ENCODE measurements at regions not wholly inside any gene's neighbourhood (a gene's known extent, or its start where the extent isn't known, plus 50 kb on each side); places are given as distances from the start of the nearest gene placed in this dataset.
A peak's percentile ranks its signal among the peaks of the same experiment; 100 is the strongest.

GRCh38 chr6:113289166-113289565, 568.0 kb upstream of the MARCKS start:
- H3K4me3 ChIP-seq (ENCODE audit: low read depth, low read length), result no peak overlapping the region
- H3K4me1 ChIP-seq (ENCODE audit: insufficient read depth), result no peaks in the 10 kb centered on the region
- DNase-seq (ENCODE audit: extremely low spot score), result no peak
- WGBS, result 94% methylated on average over 6 of the region's 6 CpGs
- H3K36me3 ChIP-seq (ENCODE audit: insufficient read depth), result no peaks in the 10 kb centered on the region
- H3K27ac ChIP-seq (ENCODE audit: low read depth), result no peak overlapping the region

GRCh38 chr6:113290684-113291083, 566.5 kb upstream of the MARCKS start:
- Histone ChIP-seq H3K4me3 (ENCODE audit: low read depth, low read length) (no peak overlapping the region), H3K36me3 (ENCODE audit: insufficient read depth) (no peaks in the 10 kb centered on the region), H3K27ac (ENCODE audit: low read depth) (peak overlapping the region; percentile 38), H3K4me1 (ENCODE audit: insufficient read depth) (no peaks in the 10 kb centered on the region)
- DNase-seq (ENCODE audit: extremely low spot score), result no peak
- WGBS, result 85% methylated on average over 1 of the region's 1 CpG

- 43% methylated on average over 4 of the region's 4 CpGs for WGBS
- no peak for DNase-seq (ENCODE audit: extremely low spot score)
- Histone ChIP-seq H3K36me3 (ENCODE audit: insufficient read depth) (no peaks in the 10 kb centered on the region), H3K4me1 (ENCODE audit: insufficient read depth) (no peaks in the 10 kb centered on the region), H3K4me3 (ENCODE audit: low read depth, low read length) (no peak overlapping the region), H3K27ac (ENCODE audit: low read depth) (no peak overlapping the region)
Observed at GRCh38 chr6:113291751-113292445, 565.2 kb upstream of the MARCKS start.

GRCh38 chr6:113292646-113293422, 564.3 kb upstream of the MARCKS start:
- 52% methylated on average over 3 of the region's 3 CpGs for WGBS
- Histone ChIP-seq H3K4me3 (ENCODE audit: low read depth, low read length) (no peak overlapping the region), H3K36me3 (ENCODE audit: insufficient read depth) (no peaks in the 10 kb centered on the region), H3K27ac (ENCODE audit: low read depth) (no peak overlapping the region), H3K4me1 (ENCODE audit: insufficient read depth) (no peaks in the 10 kb centered on the region)
- DNase-seq (ENCODE audit: extremely low spot score), result no peak

GRCh38 chr6:113293423-113293740, 563.8 kb upstream of the MARCKS start:
- Histone ChIP-seq H3K4me3 (ENCODE audit: low read depth, low read length) (no peak overlapping the region), H3K27ac (ENCODE audit: low read depth) (no peak overlapping the region), H3K36me3 (ENCODE audit: insufficient read depth) (no peaks in the 10 kb centered on the region), H3K4me1 (ENCODE audit: insufficient read depth) (no peaks in the 10 kb centered on the region)
- no peak for DNase-seq (ENCODE audit: extremely low spot score)

- H3K4me3 ChIP-seq (ENCODE audit: low read depth, low read length), result no peak overlapping the region
- H3K27ac ChIP-seq (ENCODE audit: low read depth), result no peak overlapping the region
- no peak for DNase-seq (ENCODE audit: extremely low spot score)
- no peaks in the 10 kb centered on the region for H3K36me3 ChIP-seq (ENCODE audit: insufficient read depth)
- no peaks in the 10 kb centered on the region for H3K4me1 ChIP-seq (ENCODE audit: insufficient read depth)
Observed at GRCh38 chr6:113299531-113299930, 557.6 kb upstream of the MARCKS start.

GRCh38 chr6:113301651-113302050, 555.5 kb upstream of the MARCKS start:
- Histone ChIP-seq H3K36me3 (ENCODE audit: insufficient read depth) (no peaks in the 10 kb centered on the region), H3K27ac (ENCODE audit: low read depth) (no peak overlapping the region), H3K4me1 (ENCODE audit: insufficient read depth) (no peaks in the 10 kb centered on the region), H3K4me3 (ENCODE audit: low read depth, low read length) (no peak overlapping the region)
- DNase-seq (ENCODE audit: extremely low spot score), result no peak

- no peaks in the 10 kb centered on the region for H3K4me1 ChIP-seq (ENCODE audit: insufficient read depth)
- WGBS, result 55% methylated on average over 1 of the region's 1 CpG
- no peak for DNase-seq (ENCODE audit: extremely low spot score)
- no peak overlapping the region for H3K27ac ChIP-seq (ENCODE audit: low read depth)
- H3K4me3 ChIP-seq (ENCODE audit: low read depth, low read length), result no peak overlapping the region
- H3K36me3 ChIP-seq (ENCODE audit: insufficient read depth), result no peaks in the 10 kb centered on the region
Observed at GRCh38 chr6:113304116-113304515, 553.0 kb upstream of the MARCKS start.

GRCh38 chr6:113306552-113307145, 550.5 kb upstream of the MARCKS start:
- Histone ChIP-seq H3K27ac (ENCODE audit: low read depth) (no peak overlapping the region), H3K36me3 (ENCODE audit: insufficient read depth) (no peaks in the 10 kb centered on the region), H3K4me1 (ENCODE audit: insufficient read depth) (no peaks in the 10 kb centered on the region), H3K4me3 (ENCODE audit: low read depth, low read length) (no peak overlapping the region)
- 71% methylated on average over 5 of the region's 5 CpGs for WGBS
- DNase-seq (ENCODE audit: extremely low spot score), result no peak

GRCh38 chr6:113308266-113308665, 548.9 kb upstream of the MARCKS start:
- Histone ChIP-seq H3K4me1 (ENCODE audit: insufficient read depth) (no peaks in the 10 kb centered on the region), H3K4me3 (ENCODE audit: low read depth, low read length) (no peak overlapping the region), H3K36me3 (ENCODE audit: insufficient read depth) (no peaks in the 10 kb centered on the region), H3K27ac (ENCODE audit: low read depth) (no peak overlapping the region)
- DNase-seq (ENCODE audit: extremely low spot score), result no peak
- 71% methylated on average over 2 of the region's 2 CpGs for WGBS

- Histone ChIP-seq H3K36me3 (ENCODE audit: insufficient read depth) (no peaks in the 10 kb centered on the region), H3K4me3 (ENCODE audit: low read depth, low read length) (no peak overlapping the region), H3K27ac (ENCODE audit: low read depth) (no peak overlapping the region), H3K4me1 (ENCODE audit: insufficient read depth) (no peaks in the 10 kb centered on the region)
- WGBS, result 94% methylated on average over 1 of the region's 1 CpG
- no peak for DNase-seq (ENCODE audit: extremely low spot score)
Observed at GRCh38 chr6:113313841-113314240, 543.3 kb upstream of the MARCKS start.

- H3K4me3 ChIP-seq (ENCODE audit: low read depth, low read length), result no peak overlapping the region
- WGBS, result 97% methylated on average over 1 of the region's 1 CpG
- H3K27ac ChIP-seq (ENCODE audit: low read depth), result no peak overlapping the region
- H3K4me1 ChIP-seq (ENCODE audit: insufficient read depth), result no peaks in the 10 kb centered on the region
- no peak for DNase-seq (ENCODE audit: extremely low spot score)
- no peaks in the 10 kb centered on the region for H3K36me3 ChIP-seq (ENCODE audit: insufficient read depth)
Observed at GRCh38 chr6:113315165-113315564, 542.0 kb upstream of the MARCKS start.

- H3K27ac ChIP-seq (ENCODE audit: low read depth), result no peak overlapping the region
- WGBS, result 75% methylated on average over 4 of the region's 4 CpGs
- no peak for DNase-seq (ENCODE audit: extremely low spot score)
Observed at GRCh38 chr6:113315879-113316278, 541.3 kb upstream of the MARCKS start.

GRCh38 chr6:113317442-113317841, 539.7 kb upstream of the MARCKS start:
- DNase-seq (ENCODE audit: extremely low spot score), result no peak
- no peak overlapping the region for H3K27ac ChIP-seq (ENCODE audit: low read depth)
- no peaks in the 10 kb centered on the region for H3K4me1 ChIP-seq (ENCODE audit: insufficient read depth)
- 91% methylated on average over 2 of the region's 2 CpGs for WGBS
- H3K36me3 ChIP-seq (ENCODE audit: insufficient read depth), result no peaks in the 10 kb centered on the region
- H3K4me3 ChIP-seq (ENCODE audit: low read depth, low read length), result no peak overlapping the region

More at GRCh38 chr6:113315879-113316278, 541.3 kb upstream of the MARCKS start:
- Histone ChIP-seq H3K4me3 (ENCODE audit: low read depth, low read length) (no peak overlapping the region), H3K4me1 (ENCODE audit: insufficient read depth) (no peaks in the 10 kb centered on the region), H3K36me3 (ENCODE audit: insufficient read depth) (no peaks in the 10 kb centered on the region)
